SK-N-MC (cell line): ENCODE measurements at regions not wholly inside any gene's neighbourhood (a gene's known extent, or its start where the extent isn't known, plus 50 kb on each side); places are given as distances from the start of the nearest gene placed in this dataset.

Source experiments
- EZH2 ChIP-seq: fragments of 200-600 bp; sonication (generic); IDR thresholded peaks from one replicate; pipeline ENCODE4 v1.6.1; 2017; ENCODE audit warnings: antibody characterized with exemption
- FOXP2 ChIP-seq: optimal IDR thresholded peaks from 2 replicates; pipeline ENCODE3; 2011; ENCODE audit warnings: mild to moderate bottlenecking, moderate library complexity; ENCODE audit not compliant: insufficient read depth; ENCODE audit errors: extremely low read length, control extremely low read depth
- POLR2AphosphoS5 ChIP-seq: IDR thresholded peaks from 2 replicates; pipeline ENCODE4 v1.6.1; 2012; ENCODE audit warnings: mild to moderate bottlenecking, low read depth, low read length, borderline replicate concordance

DNA sequence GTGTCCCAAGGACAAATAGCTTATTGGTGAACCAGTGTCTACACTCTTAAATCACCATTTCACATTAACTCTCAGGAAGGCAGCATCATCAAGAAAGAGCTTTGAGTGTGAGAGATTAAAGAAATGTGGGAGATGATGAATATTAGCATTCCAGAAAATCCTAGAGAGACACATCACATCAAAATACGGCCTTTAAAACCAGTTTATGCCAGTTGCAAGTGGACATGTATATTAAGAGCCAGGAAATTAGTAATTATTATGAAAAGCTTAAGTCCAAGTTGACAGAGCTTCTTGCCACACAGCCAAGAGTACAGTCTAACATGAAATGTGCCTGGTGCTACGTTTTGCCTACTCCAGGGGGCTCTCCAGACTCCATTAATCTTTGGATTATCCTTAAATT, 503.0 kb upstream of the BOD1L1 start:
- TF ChIP-seq POLR2AphosphoS5 (no peak), EZH2 (no peak), FOXP2 (no peak)
